Ishikawa (cell line): ENCODE measurements at regions not wholly inside any gene's neighbourhood (a gene's known extent, or its start where the extent isn't known, plus 50 kb on each side); places are given as distances from the start of the nearest gene placed in this dataset.

Experiments used
- CEBPB ChIP-seq: IDR thresholded peaks from 2 replicates; pipeline ENCODE4 v1.6.1; 2012
- CREB1 ChIP-seq: IDR thresholded peaks from 2 replicates; pipeline ENCODE4 v1.6.1; 2012; ENCODE audit warnings: low read depth
- EGR1 ChIP-seq: IDR thresholded peaks from 2 replicates; pipeline ENCODE4 v1.6.1; 2012
- EP300 ChIP-seq: IDR thresholded peaks from 2 replicates; pipeline ENCODE4 v1.6.1; 2012; ENCODE audit warnings: borderline replicate concordance
- FOXM1 ChIP-seq: IDR thresholded peaks from 2 replicates; pipeline ENCODE4 v1.6.1; 2012; ENCODE audit warnings: low read depth, borderline replicate concordance
- MAX ChIP-seq: IDR thresholded peaks from 2 replicates; pipeline ENCODE4 v1.6.1; 2012
- NFIC ChIP-seq: IDR thresholded peaks from 2 replicates; pipeline ENCODE4 v1.6.1; 2012
- RAD21 ChIP-seq: IDR thresholded peaks from 2 replicates; pipeline ENCODE4 v1.6.1; 2012; ENCODE audit warnings: low read depth
- REST ChIP-seq: IDR thresholded peaks from 2 replicates; pipeline ENCODE4 v1.6.1; 2012; ENCODE audit warnings: low read depth, mild to moderate bottlenecking
- TAF1 ChIP-seq: IDR thresholded peaks from 2 replicates; pipeline ENCODE4 v1.6.1; 2012; ENCODE audit warnings: low read depth, mild to moderate bottlenecking
- TCF12 ChIP-seq: IDR thresholded peaks from 2 replicates; pipeline ENCODE4 v1.6.1; 2012; ENCODE audit warnings: low read depth
- TEAD4 ChIP-seq: IDR thresholded peaks from 2 replicates; pipeline ENCODE4 v1.6.1; 2012
- YY1 ChIP-seq: IDR thresholded peaks from 2 replicates; pipeline ENCODE4 v1.6.1; 2012; ENCODE audit warnings: low read depth
- ZBTB7A ChIP-seq: IDR thresholded peaks from 2 replicates; pipeline ENCODE4 v1.6.1; 2012; ENCODE audit warnings: low read depth
- TF ChIP-seq, protein P1 (sequence below): IDR thresholded peaks from 2 replicates; pipeline ENCODE4 v1.6.1; 2012

- TF ChIP-seq CREB1, result no peak
- TF ChIP-seq REST, result no peak
- TF ChIP-seq TEAD4, result no peak
- TF ChIP-seq RAD21, result no peak
- no peak for TF ChIP-seq ZBTB7A
- TF ChIP-seq CEBPB, result no peak
Observed at GRCh38 chr10:128963211-128964099, 503.6 kb upstream of the MGMT start.

DNA sequence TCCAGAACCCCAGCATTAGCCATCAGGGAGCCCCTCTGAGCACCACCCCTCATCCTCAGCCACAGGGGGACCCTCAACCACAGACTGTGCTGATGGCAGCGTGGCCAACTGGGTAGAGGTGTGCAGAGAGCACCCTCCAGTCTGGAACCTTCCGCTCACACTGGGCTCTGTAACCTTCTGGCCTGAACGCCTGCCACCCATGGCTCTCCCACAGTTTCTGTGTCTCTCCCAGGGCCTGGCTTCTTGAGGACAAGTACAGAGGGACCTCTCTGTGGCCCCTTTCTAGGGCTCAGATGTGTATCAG, 503.0 kb upstream of the MGMT start:
- TF ChIP-seq FOXM1, result no peak
- no peak for TF ChIP-seq CREB1
- no peak for TF ChIP-seq YY1
- no peak for TF ChIP-seq EGR1
- TF ChIP-seq CEBPB, result no peak
- TF ChIP-seq ZBTB7A, result no peak
- TF ChIP-seq RAD21, result no peak
- TF ChIP-seq EP300, result no peak
- no peak for TF ChIP-seq TCF12
- TF ChIP-seq MAX, result no peak
- TF ChIP-seq REST, result no peak
- TF ChIP-seq TAF1, result no peak
- no peak for TF ChIP-seq TEAD4
- TF ChIP-seq NFIC, result no peak
- TF ChIP-seq, protein P1, sequence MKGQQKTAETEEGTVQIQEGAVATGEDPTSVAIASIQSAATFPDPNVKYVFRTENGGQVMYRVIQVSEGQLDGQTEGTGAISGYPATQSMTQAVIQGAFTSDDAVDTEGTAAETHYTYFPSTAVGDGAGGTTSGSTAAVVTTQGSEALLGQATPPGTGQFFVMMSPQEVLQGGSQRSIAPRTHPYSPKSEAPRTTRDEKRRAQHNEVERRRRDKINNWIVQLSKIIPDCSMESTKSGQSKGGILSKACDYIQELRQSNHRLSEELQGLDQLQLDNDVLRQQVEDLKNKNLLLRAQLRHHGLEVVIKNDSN, result no peak

DNA sequence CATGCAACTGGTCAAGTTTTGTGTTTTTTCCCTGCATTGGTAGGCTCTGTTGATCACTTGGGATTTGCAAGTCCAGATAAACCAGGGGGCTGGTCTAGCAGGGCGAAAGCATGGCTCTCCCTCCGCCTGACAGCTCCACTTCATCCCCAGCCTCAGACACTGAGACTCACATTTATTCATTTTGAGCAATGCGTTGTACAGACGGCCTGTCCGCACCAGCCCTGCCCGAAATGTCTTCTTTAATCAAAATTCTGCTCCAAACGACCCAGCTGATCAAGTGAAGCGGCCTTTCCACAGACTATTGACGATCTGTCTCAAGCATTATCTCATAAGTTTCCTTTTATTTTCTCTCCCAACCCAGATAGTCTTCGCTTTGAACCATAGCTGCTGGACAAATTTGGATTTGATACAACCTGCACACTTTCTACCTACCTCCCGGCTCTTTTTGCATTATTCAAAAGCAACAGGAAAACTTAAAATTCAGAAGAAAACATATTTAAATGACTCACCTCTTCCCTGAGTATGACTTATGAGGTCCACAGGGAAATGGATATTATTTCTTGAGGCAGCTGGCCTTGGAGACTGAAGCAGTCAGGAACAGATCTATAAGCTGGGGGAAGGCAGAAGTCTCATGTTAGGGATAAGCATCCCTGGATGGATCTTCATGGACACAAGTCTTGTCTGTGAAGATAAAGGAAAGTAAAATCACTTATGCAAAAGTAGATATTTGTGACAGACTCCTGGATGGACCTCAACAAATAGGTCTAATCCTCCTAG, 498.9 kb upstream of the MGMT start:
- no peak for TF ChIP-seq EGR1
- TF ChIP-seq RAD21, result no peak
- no peak for TF ChIP-seq CREB1
- TF ChIP-seq, protein P1, result no peak
- no peak for TF ChIP-seq TCF12
- TF ChIP-seq EP300, result no peak
- TF ChIP-seq TEAD4, result no peak
- TF ChIP-seq CEBPB, result no peak
- no peak for TF ChIP-seq FOXM1
- TF ChIP-seq ZBTB7A, result no peak
- TF ChIP-seq REST, result no peak
- TF ChIP-seq YY1, result no peak
- TF ChIP-seq NFIC, result no peak
- TF ChIP-seq TAF1, result no peak

- TF ChIP-seq, protein P1, result no peak
- TF ChIP-seq ZBTB7A (no peak), CREB1 (no peak), EP300 (no peak), EGR1 (no peak), RAD21 (no peak), NFIC (no peak), TCF12 (no peak), CEBPB (no peak), FOXM1 (no peak), REST (no peak), TEAD4 (no peak), MAX (no peak), YY1 (no peak), TAF1 (no peak)
Observed at GRCh38 chr10:128969551-128969950, 497.5 kb upstream of the MGMT start.
